Upper lobe of right lung (tissue), 1 donor: ENCODE measurements at regions not wholly inside any gene's neighbourhood (a gene's known extent, or its start where the extent isn't known, plus 50 kb on each side); places are given as distances from the start of the nearest gene placed in this dataset.

ENCODE experiments used
- ATAC-seq: fragments of 200-7000 bp; cut with Tn5 transposase; one replicate; pipeline ENCODE4 v1.9.1; 2020; ENCODE audit warnings: mild to moderate bottlenecking, moderate library complexity
- DNase-seq: peaks from one replicate; pipeline ENCODE4 v3.0.0-alpha.2; 2020
- H3K27ac ChIP-seq: fragments of 200-600 bp; one replicate; pipeline ENCODE4 v1.8.0; 2022
- H3K27me3 ChIP-seq: fragments of 200-600 bp; one replicate; pipeline ENCODE4 v1.8.0; 2022; ENCODE audit warnings: mild to moderate bottlenecking
- H3K36me3 ChIP-seq: fragments of 200-600 bp; one replicate; pipeline ENCODE4 v1.8.0; 2022
- H3K4me1 ChIP-seq: fragments of 200-600 bp; one replicate; pipeline ENCODE4 v1.8.0; 2022
- H3K4me3 ChIP-seq: fragments of 200-600 bp; one replicate; pipeline ENCODE4 v1.8.0; 2022; ENCODE audit warnings: mild to moderate bottlenecking
- H3K9me3 ChIP-seq: fragments of 200-600 bp; one replicate; pipeline ENCODE4 v1.8.0; 2022
- CTCF ChIP-seq: fragments of 200-600 bp; IDR thresholded peaks from one replicate; pipeline ENCODE4 v1.8.0; 2022; ENCODE audit warnings: antibody characterized with exemption
- intact Hi-C: fragments of 100-400 bp; cut with DNase I; formaldehyde crosslinking; loops from one replicate; pipeline ENCODE4 v1.11.0; 2022
- donor health status: DM: no; HTN: yes; CAD: no; lungs with severe emphysema.

- no peaks in the 10 kb centered on the region for H3K9me3 ChIP-seq
- no peak overlapping the region for H3K4me3 ChIP-seq
- ATAC-seq = no peak
- TF ChIP-seq CTCF = no peak
- DNase-seq = no peak
- H3K27me3 ChIP-seq = no peaks in the 10 kb centered on the region
- H3K4me1 ChIP-seq = no peaks in the 10 kb centered on the region
- intact Hi-C loops = no loop called here
- no peak overlapping the region for H3K27ac ChIP-seq
- H3K36me3 ChIP-seq = no peaks in the 10 kb centered on the region
These were observed 338.6 kb downstream of the COL12A1 start for GRCh38 chr6:74867291-74867690.

DNA sequence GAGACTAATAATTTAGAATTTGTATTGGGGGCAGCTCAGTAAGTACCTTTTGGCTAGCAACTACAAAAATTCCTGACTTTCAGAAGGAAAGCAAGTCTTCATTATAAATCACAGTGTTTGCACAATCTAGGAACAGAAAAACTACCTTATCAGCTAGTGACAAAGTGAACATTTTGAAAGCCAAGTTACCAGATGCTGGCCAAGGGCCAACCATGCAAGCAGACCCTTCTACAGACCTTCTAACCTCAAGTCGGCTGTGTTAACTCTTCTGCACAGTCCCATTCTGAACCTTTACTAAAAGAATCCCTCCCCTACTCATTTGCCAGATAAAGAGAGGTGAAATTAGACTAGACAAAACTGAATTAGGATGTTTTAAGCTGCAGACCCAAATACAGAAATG lies 341.9 kb downstream of the COL12A1 start:
- TF ChIP-seq CTCF = no peak
- DNase-seq (no peak), ATAC-seq (no peak)
- intact Hi-C loops = no loop called here
- no peaks in the 10 kb centered on the region for H3K27me3 ChIP-seq
- H3K27ac ChIP-seq = no peak overlapping the region
- no peaks in the 10 kb centered on the region for H3K4me1 ChIP-seq
- H3K9me3 ChIP-seq = no peaks in the 10 kb centered on the region
- no peaks in the 10 kb centered on the region for H3K36me3 ChIP-seq
- no peak overlapping the region for H3K4me3 ChIP-seq

DNA sequence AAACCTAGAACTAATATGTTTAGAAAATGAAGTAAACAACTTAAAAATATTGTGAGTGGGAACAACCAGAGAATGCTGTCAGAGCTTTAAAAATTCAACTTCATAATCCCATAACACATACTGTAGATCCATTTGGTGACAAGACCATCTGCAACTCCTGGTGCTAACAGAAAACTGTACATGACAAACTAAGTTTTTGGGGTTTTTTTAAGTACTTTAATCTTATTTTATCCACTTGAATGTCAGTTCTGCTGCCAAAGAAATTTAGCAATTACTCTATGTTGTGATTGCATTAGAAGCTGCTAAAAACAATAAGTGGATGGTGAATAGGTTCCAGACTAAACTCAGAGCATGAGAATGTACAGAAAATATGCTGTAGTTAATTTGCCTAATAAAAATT lies 345.4 kb downstream of the COL12A1 start:
- ATAC-seq (no peak), DNase-seq (no peak)
- Histone ChIP-seq H3K9me3 (no peaks in the 10 kb centered on the region), H3K36me3 (no peaks in the 10 kb centered on the region), H3K4me3 (no peak overlapping the region), H3K27ac (no peak overlapping the region), H3K4me1 (no peaks in the 10 kb centered on the region), H3K27me3 (no peaks in the 10 kb centered on the region)
- intact Hi-C loops = no loop called here
- no peak for TF ChIP-seq CTCF

DNA sequence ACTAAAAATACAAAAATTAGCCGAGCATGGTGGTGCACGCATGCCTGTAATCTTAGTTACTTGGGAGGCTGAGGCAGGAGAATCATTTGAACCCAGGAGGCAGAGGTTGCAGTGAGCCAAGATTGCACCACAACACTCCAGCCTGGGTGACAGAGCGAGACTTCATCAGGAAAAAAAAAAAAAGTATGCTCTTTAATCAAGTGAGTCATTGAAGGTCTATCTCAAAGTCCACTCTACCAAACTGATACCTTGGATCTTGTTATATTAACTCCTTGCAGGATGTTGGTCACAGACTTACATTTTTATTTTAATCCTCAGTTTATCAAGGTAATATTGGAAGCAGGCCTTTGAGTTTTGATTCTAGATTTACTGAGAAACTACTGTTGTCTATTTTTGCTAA lies 348.7 kb downstream of the COL12A1 start:
- H3K4me1 ChIP-seq = no peaks in the 10 kb centered on the region
- ATAC-seq = no peak
- intact Hi-C loops = no loop called here
- H3K9me3 ChIP-seq = no peaks in the 10 kb centered on the region
- no peak for TF ChIP-seq CTCF
- H3K36me3 ChIP-seq = no peaks in the 10 kb centered on the region
- H3K4me3 ChIP-seq = no peak overlapping the region
- DNase-seq = no peak
- H3K27ac ChIP-seq = no peak overlapping the region
- no peaks in the 10 kb centered on the region for H3K27me3 ChIP-seq

GRCh38 chr6:74853991-74854390 lies 351.9 kb downstream of the COL12A1 start:
- no peak for ATAC-seq
- Histone ChIP-seq H3K27me3 (no peaks in the 10 kb centered on the region), H3K9me3 (no peaks in the 10 kb centered on the region), H3K4me1 (no peaks in the 10 kb centered on the region), H3K36me3 (no peaks in the 10 kb centered on the region), H3K4me3 (no peak overlapping the region), H3K27ac (no peak overlapping the region)
- intact Hi-C loops = no loop called here
- TF ChIP-seq CTCF = no peak
- DNase-seq = no peak

- H3K27me3 ChIP-seq = no peaks in the 10 kb centered on the region
- ATAC-seq = no peak
- H3K27ac ChIP-seq = no peak overlapping the region
- no peaks in the 10 kb centered on the region for H3K9me3 ChIP-seq
- intact Hi-C loops = no loop called here
- TF ChIP-seq CTCF = no peak
- no peak overlapping the region for H3K4me3 ChIP-seq
- no peaks in the 10 kb centered on the region for H3K36me3 ChIP-seq
- no peaks in the 10 kb centered on the region for H3K4me1 ChIP-seq
- DNase-seq = no peak
These were observed 354.3 kb downstream of the COL12A1 start for GRCh38 chr6:74851596-74851995.
